ENCODE measurements at regions not wholly inside any gene's neighbourhood (a gene's known extent, or its start where the extent isn't known, plus 50 kb on each side); places are given as distances from the start of the nearest gene placed in this dataset.

- no peak for DNase-seq (ENCODE audit: low read depth, low spot score)
Observed at GRCh38 chr13:55418095-55418494, 1722.6 kb upstream of the PRR20A start.

- DNase-seq (ENCODE audit: low read depth, low spot score) = no peak
Observed at GRCh38 chr13:55432814-55433213, 1707.9 kb upstream of the PRR20A start.

- no peak for DNase-seq (ENCODE audit: low read depth, low spot score)
Observed at GRCh38 chr13:55437162-55437561, 1703.6 kb upstream of the PRR20A start.

GRCh38 chr13:55439450-55439849, 1701.3 kb upstream of the PRR20A start:
- DNase-seq (ENCODE audit: low read depth, low spot score) = no peak

GRCh38 chr13:55440465-55441085, 1700.1 kb upstream of the PRR20A start:
- DNase-seq (ENCODE audit: low read depth, low spot score) = no peak

- DNase-seq (ENCODE audit: low read depth, low spot score) = no peak
Observed at GRCh38 chr13:55464222-55464621, 1676.5 kb upstream of the PRR20A start.

GRCh38 chr13:55467476-55467875, 1673.2 kb upstream of the PRR20A start:
- no peak for DNase-seq (ENCODE audit: low read depth, low spot score)

- no peak for DNase-seq (ENCODE audit: low read depth, low spot score)
Observed at GRCh38 chr13:55483626-55484158, 1657.0 kb upstream of the PRR20A start.

- DNase-seq (ENCODE audit: low read depth, low spot score) = no peak
Observed at GRCh38 chr13:55493297-55493696, 1647.4 kb upstream of the PRR20A start.

- no peak for DNase-seq (ENCODE audit: low read depth, low spot score)
Observed at GRCh38 chr13:55497486-55497885, 1643.2 kb upstream of the PRR20A start.

- DNase-seq (ENCODE audit: low read depth, low spot score) = no peak
Observed at GRCh38 chr13:55500694-55501093, 1640.0 kb upstream of the PRR20A start.

- no peak for DNase-seq (ENCODE audit: low read depth, low spot score)
Observed at GRCh38 chr13:55516610-55517009, 1624.1 kb upstream of the PRR20A start.

- DNase-seq (ENCODE audit: low read depth, low spot score) = no peak
Observed at GRCh38 chr13:55517312-55517711, 1623.4 kb upstream of the PRR20A start.

GRCh38 chr13:55528434-55528833, 1612.3 kb upstream of the PRR20A start:
- DNase-seq (ENCODE audit: low read depth, low spot score) = no peak

GRCh38 chr13:55534306-55534705, 1606.4 kb upstream of the PRR20A start:
- no peak for DNase-seq (ENCODE audit: low read depth, low spot score)

- DNase-seq (ENCODE audit: low read depth, low spot score) = no peak
Observed at GRCh38 chr13:55538424-55538823, 1602.3 kb upstream of the PRR20A start.

- DNase-seq (ENCODE audit: low read depth, low spot score) = no peak
Observed at GRCh38 chr13:55543053-55543452, 1597.7 kb upstream of the PRR20A start.

- no peak for DNase-seq (ENCODE audit: low read depth, low spot score)
Observed at GRCh38 chr13:55550624-55551023, 1590.1 kb upstream of the PRR20A start.

- no peak for DNase-seq (ENCODE audit: low read depth, low spot score)
Observed at GRCh38 chr13:55553701-55554100, 1587.0 kb upstream of the PRR20A start.

- DNase-seq (ENCODE audit: low read depth, low spot score) = no peak
Observed at GRCh38 chr13:55554741-55555140, 1586.0 kb upstream of the PRR20A start.

GRCh38 chr13:55560331-55560730, 1580.4 kb upstream of the PRR20A start:
- DNase-seq (ENCODE audit: low read depth, low spot score) = no peak

GRCh38 chr13:55563267-55563666, 1577.5 kb upstream of the PRR20A start:
- DNase-seq (ENCODE audit: low read depth, low spot score) = no peak

GRCh38 chr13:55566334-55566733, 1574.4 kb upstream of the PRR20A start:
- DNase-seq (ENCODE audit: low read depth, low spot score) = no peak

- DNase-seq (ENCODE audit: low read depth, low spot score) = no peak
Observed at GRCh38 chr13:55566779-55567178, 1573.9 kb upstream of the PRR20A start.
